Hepatocyte (in vitro differentiated cells): ENCODE measurements at regions not wholly inside any gene's neighbourhood (a gene's known extent, or its start where the extent isn't known, plus 50 kb on each side); places are given as distances from the start of the nearest gene placed in this dataset.

ENCODE experiments used
- DNase-seq: peaks from one replicate; pipeline ENCODE4 v3.0.0-alpha.2; 2016; ENCODE audit warnings: low spot score
- H2AFZ ChIP-seq: fragments of 200-600 bp; sonication (generic); 2 replicates; pipeline ENCODE4 v1.6.0; 2016; ENCODE audit warnings: antibody characterized with exemption, mild to moderate bottlenecking
- H3K27ac ChIP-seq: fragments of 200-600 bp; sonication (generic); 2 replicates; pipeline ENCODE4 v1.5.1; 2016; ENCODE audit warnings: mild to moderate bottlenecking
- H3K27me3 ChIP-seq: fragments of 200-600 bp; sonication (generic); 2 replicates; pipeline ENCODE4 v1.6.1; 2016
- H3K36me3 ChIP-seq: fragments of 200-600 bp; sonication (generic); replicated peaks from 2 replicates; pipeline ENCODE4 v1.5.1; 2016; ENCODE audit warnings: low read depth; ENCODE audit not compliant: insufficient read depth
- H3K4me1 ChIP-seq: fragments of 200-600 bp; sonication (generic); 2 replicates; pipeline ENCODE4 v1.5.1; 2016; ENCODE audit warnings: mild to moderate bottlenecking, moderate library complexity; ENCODE audit not compliant: insufficient read depth
- H3K4me2 ChIP-seq: fragments of 200-600 bp; sonication (generic); 2 replicates; pipeline ENCODE4 v1.6.0; 2016
- H3K4me3 ChIP-seq: fragments of 200-600 bp; sonication (generic); 2 replicates; pipeline ENCODE4 v1.5.1; 2016; ENCODE audit warnings: mild to moderate bottlenecking
- H3K79me2 ChIP-seq: fragments of 200-600 bp; sonication (generic); 2 replicates; pipeline ENCODE4 v1.6.0; 2017; ENCODE audit warnings: mild to moderate bottlenecking
- H3K9me2 ChIP-seq: fragments of 200-600 bp; sonication (generic); replicated peaks from 2 replicates; pipeline ENCODE4 v1.6.0; 2017; ENCODE audit warnings: mild to moderate bottlenecking; ENCODE audit not compliant: insufficient read depth
- H3K9me3 ChIP-seq: fragments of 200-600 bp; sonication (generic); 2 replicates; pipeline ENCODE4 v1.5.1; 2016; ENCODE audit warnings: low read depth, mild to moderate bottlenecking
- H4K20me1 ChIP-seq: fragments of 200-600 bp; sonication (generic); 2 replicates; pipeline ENCODE4 v1.6.0; 2016; ENCODE audit warnings: mild to moderate bottlenecking; ENCODE audit not compliant: insufficient read depth, poor library complexity, severe bottlenecking
- EZH2 ChIP-seq: fragments of 200-600 bp; sonication (generic); IDR thresholded peaks from 2 replicates; pipeline ENCODE4 v1.6.1; 2016; ENCODE audit warnings: antibody characterized with exemption, mild to moderate bottlenecking, borderline replicate concordance
- EZH2phosphoT487 ChIP-seq: fragments of 200-600 bp; sonication (generic); IDR thresholded peaks from one replicate; pipeline ENCODE4 v1.6.1; 2018; ENCODE audit warnings: antibody characterized with exemption, mild to moderate bottlenecking, low read depth, moderate library complexity; ENCODE audit not compliant: unreplicated experiment, severe bottlenecking
- WGBS: methylation state at CpG from one replicate; pipeline ENCODE4 v1.1.6; 2016; ENCODE audit warnings: low lambda C conversion rate; ENCODE audit errors: missing lambda C conversion rate; 5-methylcytosine and 5-hydroxymethylcytosine counted together
- TF ChIP-seq, protein P1 (sequence below): fragments of 200-600 bp; sonication (generic); IDR thresholded peaks from 2 replicates; pipeline ENCODE4 v1.5.1; 2016; ENCODE audit warnings: antibody characterized with exemption, mild to moderate bottlenecking; ENCODE audit not compliant: poor library complexity

DNA sequence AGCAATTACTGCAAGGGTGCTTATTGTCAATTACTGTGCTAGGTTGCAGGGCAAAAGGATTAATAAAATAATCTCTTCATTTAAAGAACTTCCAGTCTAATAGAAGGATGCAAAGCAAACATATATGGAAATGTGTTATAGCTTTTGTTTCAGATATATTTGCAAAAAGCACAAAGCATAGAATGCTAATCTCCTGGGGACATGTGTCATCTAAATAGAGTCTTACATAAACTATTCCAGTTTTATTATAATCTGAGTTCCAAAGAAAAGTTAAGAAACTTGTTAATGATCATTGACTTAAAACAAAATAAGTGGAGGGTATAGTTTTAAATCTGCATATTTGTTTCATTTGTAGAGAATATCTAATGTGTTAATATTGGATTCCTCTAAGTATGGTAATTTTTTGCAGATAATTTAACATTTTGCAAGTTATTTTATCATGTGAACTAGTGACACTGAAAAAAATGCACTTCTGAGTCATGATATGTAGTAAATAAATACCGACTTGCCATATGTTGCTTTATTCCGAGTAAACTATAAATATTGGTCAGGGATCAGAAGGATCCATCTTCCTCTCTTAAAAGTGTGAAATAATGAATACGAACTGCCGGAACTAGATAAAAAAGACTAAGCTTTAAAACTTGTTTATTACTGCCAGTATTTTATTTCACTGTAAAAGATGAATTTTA, 231.9 kb upstream of the FAT4 start:
- Histone ChIP-seq H3K9me3 (no peaks in the 10 kb centered on the region), H4K20me1 (no peaks in the 10 kb centered on the region), H3K4me1 (no peaks in the 10 kb centered on the region), H3K27me3 (no peaks in the 10 kb centered on the region), H3K27ac (no peak overlapping the region), H3K9me2 (no peaks in the 10 kb centered on the region), H2AFZ (no peak overlapping the region), H3K4me2 (no peak overlapping the region), H3K4me3 (no peak overlapping the region), H3K36me3 (no peaks in the 10 kb centered on the region), H3K79me2 (no peaks in the 10 kb centered on the region)
- DNase-seq = no peak
- TF ChIP-seq EZH2 = no peak
- TF ChIP-seq EZH2phosphoT487 = no peak
- TF ChIP-seq, protein P1, sequence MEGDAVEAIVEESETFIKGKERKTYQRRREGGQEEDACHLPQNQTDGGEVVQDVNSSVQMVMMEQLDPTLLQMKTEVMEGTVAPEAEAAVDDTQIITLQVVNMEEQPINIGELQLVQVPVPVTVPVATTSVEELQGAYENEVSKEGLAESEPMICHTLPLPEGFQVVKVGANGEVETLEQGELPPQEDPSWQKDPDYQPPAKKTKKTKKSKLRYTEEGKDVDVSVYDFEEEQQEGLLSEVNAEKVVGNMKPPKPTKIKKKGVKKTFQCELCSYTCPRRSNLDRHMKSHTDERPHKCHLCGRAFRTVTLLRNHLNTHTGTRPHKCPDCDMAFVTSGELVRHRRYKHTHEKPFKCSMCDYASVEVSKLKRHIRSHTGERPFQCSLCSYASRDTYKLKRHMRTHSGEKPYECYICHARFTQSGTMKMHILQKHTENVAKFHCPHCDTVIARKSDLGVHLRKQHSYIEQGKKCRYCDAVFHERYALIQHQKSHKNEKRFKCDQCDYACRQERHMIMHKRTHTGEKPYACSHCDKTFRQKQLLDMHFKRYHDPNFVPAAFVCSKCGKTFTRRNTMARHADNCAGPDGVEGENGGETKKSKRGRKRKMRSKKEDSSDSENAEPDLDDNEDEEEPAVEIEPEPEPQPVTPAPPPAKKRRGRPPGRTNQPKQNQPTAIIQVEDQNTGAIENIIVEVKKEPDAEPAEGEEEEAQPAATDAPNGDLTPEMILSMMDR = no peak
- 76% methylated on average over 4 of the region's 4 CpGs for WGBS

DNA sequence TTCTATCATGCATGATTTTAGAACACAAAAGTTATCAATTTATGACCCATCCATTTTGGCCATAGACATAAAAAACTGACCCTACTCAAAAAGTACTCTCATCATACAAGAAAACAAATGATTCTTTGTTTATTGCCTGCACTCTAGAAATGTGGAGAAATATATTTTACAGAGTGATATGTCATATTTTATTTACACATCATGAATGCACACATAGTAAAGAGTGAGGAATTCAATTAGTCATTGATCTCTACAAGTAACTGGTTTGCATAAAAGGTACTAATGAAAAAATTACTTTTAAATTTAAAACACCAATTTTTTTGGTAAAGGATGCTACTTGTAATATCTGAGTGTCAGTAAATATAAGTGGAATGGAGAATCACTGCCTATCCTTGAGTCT, 242.5 kb upstream of the FAT4 start:
- no peak overlapping the region for H2AFZ ChIP-seq
- H3K79me2 ChIP-seq = no peaks in the 10 kb centered on the region
- no peaks in the 10 kb centered on the region for H3K27me3 ChIP-seq
- no peaks in the 10 kb centered on the region for H4K20me1 ChIP-seq
- no peak overlapping the region for H3K4me3 ChIP-seq
- no peak for DNase-seq
- no peaks in the 10 kb centered on the region for H3K4me1 ChIP-seq
- H3K27ac ChIP-seq = no peak overlapping the region
- no peaks in the 10 kb centered on the region for H3K9me3 ChIP-seq
- no peak for TF ChIP-seq EZH2
- TF ChIP-seq, protein P1 = no peak
- TF ChIP-seq EZH2phosphoT487 = no peak
- no peak overlapping the region for H3K4me2 ChIP-seq
- no peaks in the 10 kb centered on the region for H3K9me2 ChIP-seq
- H3K36me3 ChIP-seq = no peaks in the 10 kb centered on the region

DNA sequence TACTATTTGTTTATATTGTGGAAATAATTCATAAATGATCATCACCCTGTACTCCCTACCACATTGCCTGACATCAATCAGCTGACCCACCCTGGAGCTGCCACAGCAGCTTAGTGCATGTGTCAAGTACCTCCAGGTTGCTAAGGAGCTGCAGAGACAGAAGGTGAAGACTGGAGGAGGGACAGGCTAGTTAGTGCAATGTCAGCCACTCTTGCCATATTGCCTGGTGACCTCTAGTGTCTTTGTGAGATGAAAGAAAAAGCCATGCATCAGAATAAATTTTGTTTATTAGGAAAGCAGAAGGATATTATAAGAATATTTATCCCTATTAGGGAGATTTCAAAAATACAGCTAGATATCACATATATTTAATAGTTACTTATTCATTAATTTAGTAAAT, 243.9 kb upstream of the FAT4 start:
- Histone ChIP-seq H3K27ac (no peak overlapping the region), H3K27me3 (no peaks in the 10 kb centered on the region), H3K36me3 (no peaks in the 10 kb centered on the region), H3K9me3 (no peaks in the 10 kb centered on the region), H3K9me2 (no peaks in the 10 kb centered on the region), H2AFZ (no peak overlapping the region), H3K4me2 (no peak overlapping the region), H3K4me1 (no peaks in the 10 kb centered on the region), H4K20me1 (no peaks in the 10 kb centered on the region), H3K4me3 (no peak overlapping the region), H3K79me2 (no peaks in the 10 kb centered on the region)
- no peak for DNase-seq
- TF ChIP-seq EZH2phosphoT487 (no peak), EZH2 (no peak)
- TF ChIP-seq, protein P1 = no peak
